ENCODE measurements at regions not wholly inside any gene's neighbourhood (a gene's known extent, or its start where the extent isn't known, plus 50 kb on each side); places are given as distances from the start of the nearest gene placed in this dataset.

DNA sequence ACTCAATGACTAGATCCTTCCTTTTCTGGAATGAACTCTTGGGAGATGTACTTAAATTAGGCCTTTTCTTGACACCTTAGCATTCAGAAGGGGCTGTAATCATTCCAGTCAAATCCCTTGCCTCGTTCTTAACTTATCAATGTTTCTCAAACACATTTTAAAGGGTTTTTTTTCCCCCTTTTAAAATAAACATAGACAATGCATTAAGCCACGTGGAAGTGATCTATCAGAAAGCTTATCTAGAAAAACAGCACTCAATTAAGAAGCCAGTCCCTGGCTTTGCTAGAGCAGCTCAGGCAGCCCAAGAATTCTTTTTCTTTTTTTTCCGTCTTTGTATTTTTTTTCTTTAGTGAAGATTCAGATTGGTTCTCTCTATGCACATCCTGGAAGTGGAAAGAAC lies 118.2 kb downstream of the PCDH7 start:
- TF ChIP-seq POLR2A (IDR thresholded peaks at IDR 0.05; ENCODE audit: low read depth, low read length) (no peak), POLR2AphosphoS5 (IDR thresholded peaks at IDR 0.05; ENCODE audit: low read depth, low read length) (no peak), TAF1 (IDR thresholded peaks at IDR 0.05; ENCODE audit: borderline replicate concordance, low read depth, low read length) (no peak)
- DNase-seq (ENCODE audit: insufficient read length), result no peak
- FAIRE-seq, result no peak

DNA sequence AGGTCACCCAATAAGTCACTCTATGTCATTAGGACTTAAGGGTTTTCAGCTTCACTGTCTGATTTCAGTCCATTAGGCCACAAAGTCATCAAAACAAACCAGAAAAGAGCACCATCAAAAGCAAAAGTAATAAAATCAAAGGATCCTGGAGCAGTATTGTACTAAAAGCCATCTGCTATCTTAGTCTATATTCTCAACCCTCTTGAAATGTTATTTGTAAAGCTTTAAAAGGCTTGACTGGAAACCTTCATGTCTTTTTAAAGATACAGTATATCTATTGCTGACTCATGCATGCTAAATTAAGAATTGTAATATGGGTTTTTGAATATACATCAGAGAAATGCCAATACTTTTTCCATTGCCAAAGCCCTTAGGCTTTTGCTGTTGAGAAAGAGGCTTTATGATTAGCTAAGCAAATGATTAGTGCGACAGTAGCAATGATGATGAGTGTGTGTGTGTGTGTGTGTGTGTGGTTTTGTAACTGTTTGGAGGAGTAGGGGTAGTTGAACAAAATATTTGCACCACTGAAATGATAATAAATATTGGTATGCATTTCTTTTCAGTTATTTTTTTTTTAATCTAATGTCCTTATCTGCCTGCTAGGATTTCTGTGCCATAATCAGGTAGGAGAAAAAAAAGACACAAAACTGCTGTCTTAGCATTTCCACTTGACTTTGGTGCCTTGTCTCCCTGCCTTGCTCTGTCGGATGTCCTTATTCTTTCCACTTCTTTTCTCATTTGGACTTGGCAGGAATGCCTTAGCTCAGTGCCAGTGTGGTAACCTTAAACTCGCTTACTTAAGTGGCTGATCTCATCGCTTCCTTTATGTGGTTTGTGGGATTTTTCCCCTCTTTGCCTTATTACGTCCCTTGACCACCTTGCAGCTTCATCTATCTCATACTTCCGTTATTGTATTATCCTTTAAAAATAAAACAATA lies 119.7 kb downstream of the PCDH7 start:
- DNase-seq (ENCODE audit: insufficient read length) (no peak), FAIRE-seq (no peak)
- TF ChIP-seq TAF1 (IDR thresholded peaks at IDR 0.05; ENCODE audit: borderline replicate concordance, low read depth, low read length) (no peak), POLR2AphosphoS5 (IDR thresholded peaks at IDR 0.05; ENCODE audit: low read depth, low read length) (no peak), POLR2A (IDR thresholded peaks at IDR 0.05; ENCODE audit: low read depth, low read length) (no peak)

DNA sequence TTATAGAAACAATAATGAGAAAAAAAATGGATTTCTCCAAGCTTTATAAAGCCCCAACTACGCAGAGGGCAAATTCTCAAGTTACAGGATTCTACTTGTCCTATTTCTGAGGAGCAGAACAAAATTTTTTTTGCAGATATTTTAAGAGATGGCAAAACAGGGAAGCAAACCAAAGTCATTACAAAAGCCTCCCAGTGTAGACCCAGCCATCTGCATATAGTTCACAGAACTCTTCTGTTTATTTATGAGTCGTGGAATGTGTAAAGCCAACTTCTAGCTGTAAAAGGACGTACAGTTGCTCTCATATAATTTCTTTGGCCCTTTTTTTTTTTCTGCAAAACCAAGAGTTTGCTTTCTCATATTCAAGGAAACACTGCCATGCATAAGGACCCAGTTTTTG lies 120.4 kb downstream of the PCDH7 start:
- DNase-seq (ENCODE audit: insufficient read length) (no peak), FAIRE-seq (no peak)
- no peak for TF ChIP-seq POLR2AphosphoS5 (IDR thresholded peaks at IDR 0.05; ENCODE audit: low read depth, low read length)
- no peak for TF ChIP-seq TAF1 (IDR thresholded peaks at IDR 0.05; ENCODE audit: borderline replicate concordance, low read depth, low read length)
- TF ChIP-seq POLR2A (IDR thresholded peaks at IDR 0.05; ENCODE audit: low read depth, low read length), result no peak

DNA sequence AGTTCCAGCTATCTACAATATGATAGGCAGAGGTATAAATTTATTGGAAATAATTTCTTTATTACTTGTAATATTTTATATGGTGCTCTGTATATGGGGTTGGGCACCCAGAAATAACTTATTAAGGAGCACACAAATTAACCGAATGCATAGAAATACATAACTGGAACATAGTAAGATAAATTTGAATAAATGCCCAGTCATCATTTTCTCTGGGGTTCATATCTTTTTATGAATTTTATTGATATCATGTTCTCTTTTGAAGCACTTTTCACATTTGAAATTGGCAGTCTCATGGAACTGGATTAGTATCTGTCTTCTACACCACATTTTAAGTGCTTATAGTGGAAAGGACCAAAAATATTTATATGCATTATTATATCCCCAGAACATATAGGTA lies 122.0 kb downstream of the PCDH7 start:
- no peak for DNase-seq (ENCODE audit: insufficient read length)
- TF ChIP-seq POLR2AphosphoS5 (IDR thresholded peaks at IDR 0.05; ENCODE audit: low read depth, low read length) (no peak), POLR2A (IDR thresholded peaks at IDR 0.05; ENCODE audit: low read depth, low read length) (no peak), TAF1 (IDR thresholded peaks at IDR 0.05; ENCODE audit: borderline replicate concordance, low read depth, low read length) (no peak)
- no peak for FAIRE-seq

DNA sequence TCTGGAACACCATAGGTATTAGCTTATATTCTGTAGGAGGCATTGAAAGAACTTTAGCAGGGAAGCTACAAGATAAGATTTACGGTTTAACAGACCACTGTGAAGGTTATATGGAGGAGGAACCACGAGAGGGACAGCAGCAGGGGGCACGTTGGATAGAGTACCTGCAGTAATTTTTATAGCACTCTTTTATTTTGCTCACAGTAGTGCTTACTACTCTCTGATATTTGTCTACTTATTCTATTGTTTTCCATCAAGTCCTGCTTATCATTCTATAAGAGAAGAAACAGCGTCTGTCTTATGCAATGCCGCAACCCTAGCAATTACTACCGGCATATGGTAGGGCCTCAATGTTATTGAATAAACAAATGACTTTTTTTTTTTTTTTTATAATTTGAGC lies 122.5 kb downstream of the PCDH7 start:
- no peak for FAIRE-seq
- DNase-seq (ENCODE audit: insufficient read length), result no peak
- TF ChIP-seq POLR2AphosphoS5 (IDR thresholded peaks at IDR 0.05; ENCODE audit: low read depth, low read length) (no peak), TAF1 (IDR thresholded peaks at IDR 0.05; ENCODE audit: borderline replicate concordance, low read depth, low read length) (no peak), POLR2A (IDR thresholded peaks at IDR 0.05; ENCODE audit: low read depth, low read length) (no peak)

DNA sequence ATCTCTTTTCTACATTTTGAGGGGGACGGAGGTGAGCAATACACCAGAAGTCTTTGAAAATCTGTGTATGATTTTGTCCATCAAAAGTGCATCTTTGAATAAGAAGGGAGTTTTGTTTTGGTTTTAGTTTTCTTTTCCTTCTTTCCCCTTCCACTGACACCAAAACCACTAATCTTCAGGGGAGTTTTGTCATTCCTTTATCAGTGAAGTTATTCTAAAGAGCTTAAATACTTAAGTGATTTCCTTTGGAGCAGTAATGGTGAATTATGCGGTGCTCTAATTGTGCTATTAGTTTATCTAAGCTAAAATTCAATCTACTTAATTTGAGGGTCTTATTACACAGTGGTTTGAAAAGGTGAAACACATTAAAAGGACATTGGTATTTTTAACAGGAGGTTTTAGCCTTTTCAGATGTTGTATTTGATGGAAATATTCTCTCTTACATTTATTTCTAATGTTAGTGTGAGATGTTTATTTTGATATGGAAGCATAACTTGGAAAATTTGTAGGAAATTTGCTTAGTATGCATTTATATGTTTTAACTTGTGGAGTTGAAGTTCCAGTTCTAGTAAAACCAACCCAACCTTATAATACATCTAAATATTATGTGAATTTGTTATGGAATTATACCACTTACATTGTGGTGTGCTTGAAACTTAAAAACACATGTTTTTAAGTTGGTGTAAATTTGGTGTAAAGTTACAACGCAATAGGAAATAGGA lies 124.9 kb downstream of the PCDH7 start:
- no peak for DNase-seq (ENCODE audit: insufficient read length)
- no peak for FAIRE-seq
- TF ChIP-seq POLR2A (IDR thresholded peaks at IDR 0.05; ENCODE audit: low read depth, low read length) (no peak), POLR2AphosphoS5 (IDR thresholded peaks at IDR 0.05; ENCODE audit: low read depth, low read length) (no peak), TAF1 (IDR thresholded peaks at IDR 0.05; ENCODE audit: borderline replicate concordance, low read depth, low read length) (no peak)

DNA sequence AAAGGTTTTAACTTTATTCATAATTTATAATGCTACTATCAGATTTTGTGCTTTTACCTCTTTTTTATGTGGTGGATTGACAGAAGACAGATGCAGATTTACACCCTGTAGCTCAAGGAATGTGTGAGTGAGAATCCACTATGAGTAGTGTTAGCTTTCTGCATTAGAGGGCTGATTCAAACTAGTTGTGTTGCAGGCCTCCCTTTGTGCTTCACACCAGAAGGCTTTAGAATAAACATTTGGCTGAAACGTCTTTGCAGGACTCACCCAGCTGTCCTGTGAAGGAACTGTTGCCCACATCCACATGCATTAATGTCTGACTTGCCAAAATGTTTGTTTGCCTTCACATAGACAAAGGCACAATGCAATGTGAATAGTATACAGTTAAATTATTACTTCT lies 127.0 kb downstream of the PCDH7 start:
- TF ChIP-seq TAF1 (IDR thresholded peaks at IDR 0.05; ENCODE audit: borderline replicate concordance, low read depth, low read length) (no peak), POLR2AphosphoS5 (IDR thresholded peaks at IDR 0.05; ENCODE audit: low read depth, low read length) (no peak), POLR2A (IDR thresholded peaks at IDR 0.05; ENCODE audit: low read depth, low read length) (no peak)
- no peak for FAIRE-seq
- DNase-seq (ENCODE audit: insufficient read length), result no peak

DNA sequence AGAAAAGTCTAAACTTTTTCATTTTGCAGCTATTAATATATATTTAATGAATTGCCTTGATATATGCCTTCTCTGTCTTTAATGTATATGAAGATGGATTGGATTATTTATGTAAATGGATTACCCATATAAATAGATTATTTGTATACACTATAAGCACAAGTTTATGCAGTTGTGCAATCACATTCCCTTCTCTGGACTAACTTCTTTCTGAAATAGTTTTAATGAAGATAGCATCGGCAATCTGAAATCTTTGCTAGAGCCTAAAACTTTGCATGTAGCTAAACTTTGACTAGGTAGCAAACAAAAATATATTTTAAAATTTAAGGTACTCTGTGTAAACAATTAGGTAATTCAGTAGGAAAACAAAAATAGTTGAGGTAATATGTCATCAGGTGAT lies 127.8 kb downstream of the PCDH7 start:
- TF ChIP-seq POLR2A (IDR thresholded peaks at IDR 0.05; ENCODE audit: low read depth, low read length) (no peak), POLR2AphosphoS5 (IDR thresholded peaks at IDR 0.05; ENCODE audit: low read depth, low read length) (no peak), TAF1 (IDR thresholded peaks at IDR 0.05; ENCODE audit: borderline replicate concordance, low read depth, low read length) (no peak)
- FAIRE-seq, result no peak
- no peak for DNase-seq (ENCODE audit: insufficient read length)

DNA sequence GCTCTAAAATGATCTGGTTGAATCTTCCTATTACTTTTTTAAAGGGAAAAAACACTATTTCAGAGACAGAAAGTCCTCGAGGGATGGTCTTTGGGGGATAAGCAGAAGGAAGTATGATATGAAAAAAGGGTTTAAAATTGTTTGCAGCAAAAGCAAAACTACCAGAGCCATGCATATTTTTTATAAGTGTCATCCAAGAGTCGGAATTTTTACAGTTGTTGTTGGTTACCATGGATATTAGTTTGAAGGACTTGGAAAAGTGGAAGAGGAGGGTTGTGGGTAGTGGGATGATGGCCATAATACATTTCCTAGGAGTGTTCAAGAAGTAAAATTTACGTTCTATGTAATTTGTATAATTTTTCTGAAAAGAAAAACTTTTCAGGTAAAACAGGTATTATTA lies 134.4 kb downstream of the PCDH7 start:
- no peak for DNase-seq (ENCODE audit: insufficient read length)
- FAIRE-seq, result no peak
- TF ChIP-seq TAF1 (IDR thresholded peaks at IDR 0.05; ENCODE audit: borderline replicate concordance, low read depth, low read length), result no peak
- no peak for TF ChIP-seq POLR2AphosphoS5 (IDR thresholded peaks at IDR 0.05; ENCODE audit: low read depth, low read length)
- no peak for TF ChIP-seq POLR2A (IDR thresholded peaks at IDR 0.05; ENCODE audit: low read depth, low read length)

DNA sequence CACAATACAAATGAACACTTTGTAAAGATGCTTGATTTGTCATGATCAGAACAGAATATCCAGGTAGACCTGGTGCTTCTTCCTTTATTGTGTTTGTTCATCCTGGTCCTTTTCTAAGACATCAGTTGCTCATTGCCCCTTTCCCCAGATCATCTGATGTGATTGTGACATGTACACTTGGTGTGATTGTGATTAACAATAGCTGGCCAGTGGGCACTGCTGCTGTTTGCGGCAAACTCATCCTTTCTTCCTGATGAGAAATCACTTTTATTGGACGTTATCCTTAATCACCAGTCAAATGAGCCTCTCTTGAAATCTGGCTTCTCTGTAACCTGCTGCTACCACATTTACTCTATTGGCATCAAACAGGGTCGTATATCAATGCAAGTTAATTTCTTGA lies 135.1 kb downstream of the PCDH7 start:
- DNase-seq (ENCODE audit: insufficient read length) (no peak), FAIRE-seq (no peak)
- TF ChIP-seq POLR2AphosphoS5 (IDR thresholded peaks at IDR 0.05; ENCODE audit: low read depth, low read length) (no peak), POLR2A (IDR thresholded peaks at IDR 0.05; ENCODE audit: low read depth, low read length) (no peak), TAF1 (IDR thresholded peaks at IDR 0.05; ENCODE audit: borderline replicate concordance, low read depth, low read length) (no peak)

DNA sequence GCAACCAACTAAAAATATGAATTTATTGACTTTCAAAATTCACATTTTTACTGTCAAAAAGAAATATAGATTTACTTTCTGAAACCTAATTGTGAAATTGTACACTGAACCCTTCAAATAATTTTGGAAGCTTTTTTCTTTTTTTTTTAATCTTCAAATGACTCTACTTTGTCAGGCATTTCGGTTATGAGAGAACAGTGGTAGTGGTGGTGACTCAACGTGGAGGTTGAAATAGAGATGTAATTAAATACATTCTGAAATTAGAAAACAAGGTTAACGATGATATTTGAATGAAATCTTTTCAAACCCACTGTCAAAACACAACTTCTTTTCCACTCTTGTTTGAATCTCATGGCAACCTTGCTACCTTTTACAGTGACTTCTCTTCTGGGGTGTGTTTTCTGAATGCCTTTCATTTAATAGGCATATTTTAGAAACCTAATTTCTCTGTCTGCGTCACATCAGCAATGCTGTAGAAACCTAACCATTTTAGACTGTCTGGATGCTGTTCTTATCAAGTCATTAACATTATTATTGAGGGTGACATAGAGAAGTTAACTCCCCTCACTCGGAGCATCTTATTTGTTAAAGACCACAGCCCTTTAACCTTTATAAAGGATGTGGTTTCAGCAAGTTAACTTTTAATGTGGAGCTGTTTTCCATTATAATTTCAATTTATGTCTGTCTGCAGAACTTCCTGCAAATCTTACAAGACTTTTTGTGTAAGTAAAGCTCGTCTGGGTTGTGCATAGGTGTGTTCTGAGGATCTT lies 136.8 kb downstream of the PCDH7 start:
- no peak for FAIRE-seq

More for the DNA sequence above, 136.8 kb downstream of the PCDH7 start:
- TF ChIP-seq TAF1 (IDR thresholded peaks at IDR 0.05; ENCODE audit: borderline replicate concordance, low read depth, low read length) (no peak), POLR2A (IDR thresholded peaks at IDR 0.05; ENCODE audit: low read depth, low read length) (no peak), POLR2AphosphoS5 (IDR thresholded peaks at IDR 0.05; ENCODE audit: low read depth, low read length) (no peak)
- no peak for DNase-seq (ENCODE audit: insufficient read length)
